ENCODE measurements at regions not wholly inside any gene's neighbourhood (a gene's known extent, or its start where the extent isn't known, plus 50 kb on each side); places are given as distances from the start of the nearest gene placed in this dataset.

GRCh38 chr1:50349242-50349565 lies 74.0 kb downstream of the DMRTA2 start:
- TF ChIP-seq CTCF (IDR thresholded peaks at IDR 0.05; ENCODE audit: borderline replicate concordance, control extremely low read depth, extremely low read depth, insufficient read depth, missing control alignments): no peak
- in situ Hi-C loops (cut with MboI; ENCODE audit: low sequenced_read_pairs, unreplicated experiment): no loop called here
- DNase-seq (ENCODE audit: low spot score): no peak

- in situ Hi-C loops (cut with MboI; ENCODE audit: low sequenced_read_pairs, unreplicated experiment): no loop called here
- peak; percentile 74 for DNase-seq (ENCODE audit: low spot score)
- peak; percentile 82 for TF ChIP-seq CTCF (IDR thresholded peaks at IDR 0.05; ENCODE audit: borderline replicate concordance, control extremely low read depth, extremely low read depth, insufficient read depth, missing control alignments)
These were observed 74.6 kb downstream of the DMRTA2 start for GRCh38 chr1:50348449-50349241.

- TF ChIP-seq CTCF (IDR thresholded peaks at IDR 0.05; ENCODE audit: borderline replicate concordance, control extremely low read depth, extremely low read depth, insufficient read depth, missing control alignments): no peak
- DNase-seq (ENCODE audit: low spot score): no peak
- in situ Hi-C loops (cut with MboI; ENCODE audit: low sequenced_read_pairs, unreplicated experiment): no loop called here
These were observed 75.3 kb downstream of the DMRTA2 start for GRCh38 chr1:50347933-50348332.

GRCh38 chr1:50346621-50347020 lies 76.6 kb downstream of the DMRTA2 start:
- DNase-seq (ENCODE audit: low spot score): no peak
- in situ Hi-C loops (cut with MboI; ENCODE audit: low sequenced_read_pairs, unreplicated experiment): no loop called here

GRCh38 chr1:50343323-50343722 lies 79.9 kb downstream of the DMRTA2 start:
- no peak for TF ChIP-seq CTCF (IDR thresholded peaks at IDR 0.05; ENCODE audit: borderline replicate concordance, control extremely low read depth, extremely low read depth, insufficient read depth, missing control alignments)
- in situ Hi-C loops (cut with MboI; ENCODE audit: low sequenced_read_pairs, unreplicated experiment): no loop called here

More at GRCh38 chr1:50346621-50347020, 76.6 kb downstream of the DMRTA2 start:
- no peak for TF ChIP-seq CTCF (IDR thresholded peaks at IDR 0.05; ENCODE audit: borderline replicate concordance, control extremely low read depth, extremely low read depth, insufficient read depth, missing control alignments)

GRCh38 chr1:50342525-50342924 lies 80.7 kb downstream of the DMRTA2 start:
- in situ Hi-C loops (cut with MboI; ENCODE audit: low sequenced_read_pairs, unreplicated experiment): no loop called here
- no peak for DNase-seq (ENCODE audit: low spot score)
- no peak for TF ChIP-seq CTCF (IDR thresholded peaks at IDR 0.05; ENCODE audit: borderline replicate concordance, control extremely low read depth, extremely low read depth, insufficient read depth, missing control alignments)

More at GRCh38 chr1:50343323-50343722, 79.9 kb downstream of the DMRTA2 start:
- DNase-seq (ENCODE audit: low spot score): no peak

All from GM13976 (cell line).